NCI-H2227 (cell line): ENCODE measurements at regions not wholly inside any gene's neighbourhood (a gene's known extent, or its start where the extent isn't known, plus 50 kb on each side); places are given as distances from the start of the nearest gene placed in this dataset.
"Not testable (repeated sequence)": the region's sequence is repeated elsewhere in the genome, so short reads cannot be mapped to it uniquely, and the experiment has no call there.

Experiments
- DNase-seq: peaks from one replicate; lab custom pipeline; 2025; ENCODE audit not compliant: unreplicated experiment; lab: John Stamatoyannopoulos, UW

GRCh38 chr9:86997156-86997555 lies 49.9 kb upstream of the GAS1 start:
- DNase-seq = no peak

GRCh38 chr9:86997951-86998350 lies 50.6 kb upstream of the GAS1 start:
- DNase-seq = no peak

GRCh38 chr9:87002517-87002916 lies 55.2 kb upstream of the GAS1 start:
- no peak for DNase-seq

GRCh38 chr9:87004016-87004415 lies 56.7 kb upstream of the GAS1 start:
- DNase-seq = no peak

- DNase-seq = no peak
Observed at GRCh38 chr9:87006956-87007355, 59.6 kb upstream of the GAS1 start.

GRCh38 chr9:87007711-87008366 lies 60.5 kb upstream of the GAS1 start:
- DNase-seq = no peak

- DNase-seq = no peak
Observed at GRCh38 chr9:87008667-87009066, 61.4 kb upstream of the GAS1 start.

GRCh38 chr9:87010626-87011025 lies 63.3 kb upstream of the GAS1 start:
- no peak for DNase-seq

- no peak for DNase-seq
Observed at GRCh38 chr9:87011551-87011950, 64.2 kb upstream of the GAS1 start.

- no peak for DNase-seq
Observed at GRCh38 chr9:87013490-87013889, 66.2 kb upstream of the GAS1 start.

GRCh38 chr9:87014436-87014835 lies 67.1 kb upstream of the GAS1 start:
- DNase-seq = no peak

GRCh38 chr9:87016681-87017080 lies 69.4 kb upstream of the GAS1 start:
- DNase-seq = no peak

- no peak for DNase-seq
Observed at GRCh38 chr9:87020169-87020950, 73.1 kb upstream of the GAS1 start.

- DNase-seq = no peak
Observed at GRCh38 chr9:87022178-87022577, 74.9 kb upstream of the GAS1 start.

- DNase-seq = no peak
Observed at GRCh38 chr9:87026204-87026603, 78.9 kb upstream of the GAS1 start.

- DNase-seq = not testable (repeated sequence)
Observed at GRCh38 chr9:87028836-87029235, 81.5 kb upstream of the GAS1 start.

- no peak for DNase-seq
Observed at GRCh38 chr9:87029905-87030304, 82.6 kb upstream of the GAS1 start.

- DNase-seq = no peak
Observed at GRCh38 chr9:87034841-87035240, 87.5 kb upstream of the GAS1 start.

GRCh38 chr9:87035879-87036278 lies 88.6 kb upstream of the GAS1 start:
- DNase-seq = no peak

GRCh38 chr9:87036506-87036905 lies 89.2 kb upstream of the GAS1 start:
- no peak for DNase-seq

- no peak for DNase-seq
Observed at GRCh38 chr9:87039809-87040392, 92.6 kb upstream of the GAS1 start.

- DNase-seq = no peak
Observed at GRCh38 chr9:87040410-87041009, 93.2 kb upstream of the GAS1 start.
